ENCODE measurements at regions not wholly inside any gene's neighbourhood (a gene's known extent, or its start where the extent isn't known, plus 50 kb on each side); places are given as distances from the start of the nearest gene placed in this dataset.

GRCh38 chr2:70397186-70397585, 95.3 kb upstream of the FAM136A start:
- DNase-seq (ENCODE audit: low read depth, low spot score), result no peak

GRCh38 chr2:70396612-70397011, 94.7 kb upstream of the FAM136A start:
- no peak overlapping the region for H3K27ac ChIP-seq
- DNase-seq (ENCODE audit: low read depth, low spot score), result no peak

More at GRCh38 chr2:70397186-70397585, 95.3 kb upstream of the FAM136A start:
- no peak overlapping the region for H3K27ac ChIP-seq

- no peak for DNase-seq (ENCODE audit: low read depth, low spot score)
- H3K27ac ChIP-seq, result no peak overlapping the region
Observed at GRCh38 chr2:70393881-70394280, 92.0 kb upstream of the FAM136A start.

- no peak overlapping the region for H3K27ac ChIP-seq
- no peak for DNase-seq (ENCODE audit: low read depth, low spot score)
Observed at GRCh38 chr2:70391988-70392387, 90.1 kb upstream of the FAM136A start.

DNA sequence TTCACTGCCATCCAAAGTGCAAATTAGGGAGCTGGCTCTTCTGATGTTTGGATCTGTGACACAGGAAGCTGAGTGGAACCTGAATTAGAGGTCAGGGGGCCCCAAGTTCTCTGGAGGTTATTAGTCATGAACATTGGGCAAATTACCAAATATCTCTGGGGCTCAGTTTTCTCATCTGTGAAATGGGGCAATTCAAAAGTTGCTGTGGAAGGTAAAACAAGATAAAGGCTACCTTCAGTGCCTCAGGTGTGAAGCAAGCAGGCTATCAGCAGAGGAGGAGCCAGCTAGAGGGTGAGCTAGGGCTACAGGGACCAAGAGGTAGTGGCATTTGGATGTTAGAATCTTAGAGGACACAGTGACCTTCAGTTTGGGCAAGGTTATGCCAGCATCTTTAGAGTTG, 89.4 kb upstream of the FAM136A start:
- DNase-seq (ENCODE audit: low read depth, low spot score), result no peak
- peak overlapping the region; percentile 99 for H3K27ac ChIP-seq

- H3K27ac ChIP-seq, result peak overlapping the region; percentile 99
- DNase-seq (ENCODE audit: low read depth, low spot score), result no peak
Observed at GRCh38 chr2:70388813-70389212, 86.9 kb upstream of the FAM136A start.

GRCh38 chr2:70388128-70388527, 86.3 kb upstream of the FAM136A start:
- peak overlapping the region; percentile 99 for H3K27ac ChIP-seq
- DNase-seq (ENCODE audit: low read depth, low spot score), result peak; percentile 90

DNA sequence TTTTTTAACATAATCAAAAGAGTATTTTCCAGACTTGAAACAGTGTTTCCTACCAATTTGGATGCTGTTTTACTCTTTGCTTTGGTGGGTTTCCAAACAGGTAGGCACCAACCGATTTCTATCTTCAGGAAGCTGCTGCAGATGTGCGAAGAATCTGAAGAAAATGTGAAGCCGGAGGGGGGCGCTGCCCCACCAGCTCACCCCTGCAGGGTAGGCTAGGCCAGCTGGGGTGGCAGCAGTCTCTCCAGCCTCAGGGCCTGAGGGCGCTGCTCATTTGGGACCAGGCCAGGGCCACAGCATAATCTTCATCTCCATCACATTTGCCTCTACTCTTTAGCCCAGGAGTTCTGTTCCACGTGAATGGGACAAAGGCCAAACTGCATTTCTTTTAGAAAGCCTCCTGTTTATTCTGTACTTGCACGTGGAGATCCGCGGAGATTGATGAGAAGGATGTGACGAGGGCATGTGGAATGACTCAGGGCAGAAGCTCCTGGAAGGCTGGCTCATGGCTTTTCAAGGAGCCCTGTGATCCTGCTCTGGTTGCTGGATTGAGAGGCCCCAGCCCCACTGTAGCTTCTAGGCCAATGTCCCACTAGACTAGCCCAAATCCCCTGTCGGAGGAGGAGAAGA, 84.2 kb upstream of the FAM136A start:
- no peak for DNase-seq (ENCODE audit: low read depth, low spot score)
- H3K27ac ChIP-seq, result peak overlapping the region; percentile 99

DNA sequence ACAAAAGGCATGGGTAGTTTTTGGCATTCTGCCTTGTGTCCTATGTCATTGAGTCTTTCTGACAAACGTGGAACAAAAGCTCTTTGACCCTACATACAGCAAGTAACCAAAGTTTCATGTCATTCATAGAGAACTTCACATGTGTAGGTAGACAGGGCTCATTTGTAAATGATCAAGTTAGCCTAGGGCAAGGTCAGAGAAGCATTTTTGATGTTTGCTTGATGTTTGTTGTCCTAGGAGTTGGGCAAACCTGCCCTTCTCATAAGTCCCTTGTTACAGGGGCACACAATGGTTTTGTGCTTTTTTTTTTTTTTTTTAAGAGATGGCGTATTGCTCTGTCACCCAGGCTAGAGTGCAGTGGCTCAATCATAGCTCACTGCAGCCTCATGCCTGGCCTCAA, 83.3 kb upstream of the FAM136A start:
- H3K27ac ChIP-seq, result peak overlapping the region; percentile 99
- no peak for DNase-seq (ENCODE audit: low read depth, low spot score)

- H3K27ac ChIP-seq, result peak overlapping the region; percentile 100
- peak; percentile 97 for DNase-seq (ENCODE audit: low read depth, low spot score)
Observed at GRCh38 chr2:70381821-70382220, 80.0 kb upstream of the FAM136A start.

DNA sequence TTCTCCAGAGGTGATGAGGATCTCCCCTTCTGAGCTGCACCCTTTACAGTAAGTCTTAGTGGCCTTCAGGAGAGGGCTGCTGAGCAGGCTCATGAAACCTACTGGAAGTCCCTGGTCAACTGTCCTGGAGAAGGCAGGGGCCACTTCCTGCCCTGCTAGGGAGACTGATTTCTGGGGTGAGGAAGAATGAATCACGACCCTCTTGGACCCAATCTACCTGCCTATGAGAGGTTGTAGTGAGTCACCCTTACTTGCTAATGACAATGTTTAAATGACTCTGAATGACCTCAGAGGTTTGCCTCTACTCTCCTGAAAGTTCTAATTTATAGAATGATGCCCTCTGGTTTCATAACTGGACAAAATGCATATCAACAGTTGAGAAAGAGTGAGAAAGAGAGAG, 79.4 kb upstream of the FAM136A start:
- peak overlapping the region; percentile 100 for H3K27ac ChIP-seq
- peak; percentile 77 for DNase-seq (ENCODE audit: low read depth, low spot score)

DNA sequence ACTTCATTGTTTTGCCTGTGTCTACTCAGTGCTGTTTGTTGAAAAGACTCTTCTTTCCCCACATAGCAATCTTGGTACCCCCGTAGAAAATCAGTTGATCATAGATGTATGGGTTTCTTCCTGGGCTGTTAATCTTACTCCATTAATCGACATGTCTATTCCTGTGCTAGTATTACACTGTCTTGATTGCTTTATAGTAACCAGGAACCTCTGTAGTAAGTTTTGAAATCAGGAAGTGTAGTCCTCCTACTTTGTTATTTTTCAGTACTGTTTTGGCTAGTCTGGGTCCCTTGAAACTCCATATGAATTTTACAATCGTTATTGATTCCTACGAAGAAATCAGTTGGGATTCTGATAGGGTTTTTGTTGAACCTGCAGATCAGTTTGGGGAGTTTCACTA, 78.8 kb upstream of the FAM136A start:
- DNase-seq (ENCODE audit: low read depth, low spot score), result no peak
- H3K27ac ChIP-seq, result peak overlapping the region; percentile 100

GRCh38 chr2:70374616-70375015, 72.7 kb upstream of the FAM136A start:
- H3K27ac ChIP-seq, result no peak overlapping the region
- no peak for DNase-seq (ENCODE audit: low read depth, low spot score)

DNA sequence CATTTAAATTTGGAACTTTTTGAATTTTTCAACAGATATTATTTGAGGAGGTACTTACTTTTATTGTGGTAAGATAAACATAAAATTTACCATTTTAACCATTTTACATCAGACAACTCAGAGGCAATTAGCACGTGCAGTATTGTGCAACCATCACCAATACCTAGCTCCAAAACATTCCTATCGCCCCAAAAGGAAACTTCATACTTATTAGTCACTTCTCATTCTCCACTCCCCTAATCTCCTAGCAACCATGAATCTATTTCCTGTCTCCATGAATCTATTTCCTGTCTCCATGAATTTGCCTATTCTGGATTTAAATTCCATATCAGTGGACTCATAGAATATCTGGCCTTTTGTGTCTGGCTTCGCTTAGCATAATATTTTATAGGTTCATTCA, 69.9 kb upstream of the FAM136A start:
- peak; percentile 85 for DNase-seq (ENCODE audit: low read depth, low spot score)
- H3K27ac ChIP-seq, result peak overlapping the region; percentile 98

- H3K27ac ChIP-seq, result peak overlapping the region; percentile 98
- DNase-seq (ENCODE audit: low read depth, low spot score), result no peak
Observed at GRCh38 chr2:70369082-70369481, 67.2 kb upstream of the FAM136A start.

DNA sequence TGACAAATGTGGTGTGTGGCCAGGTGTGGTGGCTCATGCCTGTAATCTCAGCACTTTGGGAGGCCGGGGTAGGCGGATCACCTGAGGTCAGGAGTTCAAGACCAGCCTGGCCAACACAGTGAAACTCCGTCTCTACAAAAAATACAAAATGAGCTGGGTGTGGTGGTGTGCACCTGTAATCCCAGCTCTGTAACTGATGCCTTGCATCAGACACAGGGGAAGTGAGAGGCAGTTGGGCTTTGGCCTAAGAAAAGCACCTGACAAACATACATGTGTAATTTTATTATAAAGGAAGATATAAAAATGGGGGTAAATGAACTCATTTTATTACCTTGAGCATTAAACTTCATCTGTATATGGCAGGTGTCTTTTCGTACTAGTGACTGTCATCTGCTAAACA, 66.7 kb upstream of the FAM136A start:
- no peak for DNase-seq (ENCODE audit: low read depth, low spot score)
- peak overlapping the region; percentile 98 for H3K27ac ChIP-seq

GRCh38 chr2:70367722-70368323, 66.0 kb upstream of the FAM136A start:
- peak overlapping the region; percentile 98 for H3K27ac ChIP-seq
- DNase-seq (ENCODE audit: low read depth, low spot score), result no peak

DNA sequence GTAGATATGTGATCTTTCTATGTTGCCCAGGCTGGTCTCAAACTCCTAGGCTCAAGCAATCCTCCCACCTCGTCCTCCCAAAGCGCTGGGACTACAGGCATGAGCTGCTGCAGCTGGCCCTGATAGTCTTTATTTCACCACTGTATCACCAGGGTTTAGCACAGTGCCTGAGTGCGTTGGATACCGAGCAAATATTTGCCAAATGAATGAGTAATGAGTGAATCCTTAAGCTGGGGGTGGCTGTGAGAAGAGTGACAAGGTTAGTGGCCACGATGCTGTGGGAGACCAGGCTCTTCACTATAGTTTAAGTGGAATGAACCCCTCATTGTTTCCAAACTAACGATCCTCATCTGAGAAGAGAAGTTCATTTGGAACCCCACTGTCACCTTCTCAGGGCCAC, 60.8 kb upstream of the FAM136A start:
- no peak for DNase-seq (ENCODE audit: low read depth, low spot score)

DNA sequence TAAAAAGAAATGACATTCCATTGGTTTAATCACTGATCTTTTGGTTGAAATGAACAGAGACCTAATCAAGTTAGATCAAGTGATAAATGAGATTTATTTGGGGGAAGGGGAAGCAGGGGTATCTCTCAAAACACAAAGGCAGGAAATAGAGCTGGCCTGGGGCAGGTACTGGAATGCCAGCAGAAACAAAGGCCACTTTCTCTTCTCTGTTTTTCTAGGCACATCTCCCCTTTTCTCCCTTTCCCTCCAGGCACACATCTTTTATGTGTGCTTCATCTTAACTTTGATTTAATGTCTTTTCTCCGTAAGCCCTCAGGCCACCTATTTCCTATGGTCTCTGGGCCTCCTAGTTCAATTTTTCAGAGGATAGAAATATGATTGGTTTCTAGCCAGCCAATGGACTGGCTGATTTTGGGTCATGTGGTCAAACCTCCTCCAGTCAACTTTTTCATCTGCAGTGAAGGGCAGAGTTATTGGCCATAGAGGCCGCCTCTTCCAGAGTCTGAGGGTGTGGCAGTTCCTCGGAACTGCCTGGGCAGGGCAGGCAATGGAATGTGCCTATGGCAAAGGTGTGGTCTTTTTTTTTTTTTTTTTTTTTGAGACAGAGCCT, 58.9 kb upstream of the FAM136A start:
- H3K27ac ChIP-seq, result peak overlapping the region; percentile 51
- no peak for DNase-seq (ENCODE audit: low read depth, low spot score)

More for the DNA sequence above, 60.8 kb upstream of the FAM136A start:
- peak overlapping the region; percentile 31 for H3K27ac ChIP-seq

DNA sequence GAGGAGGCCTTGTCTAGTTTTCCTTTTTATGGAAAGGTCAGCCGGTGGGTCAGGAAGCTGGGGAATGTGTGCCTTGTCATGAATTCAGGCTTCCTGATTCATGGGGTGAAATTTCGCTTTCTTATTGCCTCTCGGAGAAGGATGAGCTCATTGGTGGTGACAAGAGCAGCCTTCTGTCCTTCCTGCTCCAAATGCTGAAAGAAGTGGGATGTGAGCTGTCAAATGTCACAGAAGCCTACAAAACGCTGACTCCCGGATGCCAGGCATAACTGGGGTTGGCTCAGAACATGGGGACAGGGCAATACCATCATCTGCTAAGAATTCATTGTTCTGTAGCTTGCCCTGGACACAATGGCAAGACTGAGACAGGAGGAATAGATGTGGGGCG, 55.8 kb upstream of the FAM136A start:
- DNase-seq (ENCODE audit: low read depth, low spot score), result no peak
- H3K27ac ChIP-seq, result peak overlapping the region; percentile 73

DNA sequence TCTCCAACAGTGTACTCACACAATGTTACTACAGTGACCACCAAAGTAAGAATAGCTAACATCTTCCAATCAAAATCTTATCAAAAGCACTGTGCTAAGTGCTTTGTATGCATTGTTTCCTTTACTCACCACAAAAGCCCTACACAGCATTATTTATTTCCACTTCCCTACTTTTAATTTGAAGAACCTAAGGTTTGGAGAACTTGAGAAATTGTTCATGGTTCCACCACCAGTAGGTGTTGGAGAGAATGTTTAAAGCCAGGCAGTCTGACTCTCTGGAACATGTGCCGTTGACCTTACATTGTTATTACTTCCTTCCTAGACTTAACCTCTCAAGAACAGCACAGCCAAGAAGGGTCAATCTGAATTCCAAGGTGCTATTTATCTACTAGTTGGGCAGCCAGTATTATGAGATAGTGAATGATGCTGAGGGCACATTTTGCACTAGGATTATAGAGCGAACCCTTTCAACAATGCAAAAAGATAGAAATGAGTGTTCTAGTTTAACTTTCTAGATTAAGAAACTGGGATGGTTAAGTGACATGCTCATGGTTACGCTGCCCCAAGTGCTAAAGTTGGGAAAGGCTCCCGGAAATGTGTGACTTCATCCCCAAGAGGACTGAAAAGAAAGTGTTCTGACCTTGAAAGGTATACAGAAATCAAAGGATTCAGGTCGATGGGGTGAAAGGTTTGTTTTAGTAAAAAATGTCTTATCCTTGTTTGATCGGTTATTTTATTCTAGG, 55.2 kb upstream of the FAM136A start:
- DNase-seq (ENCODE audit: low read depth, low spot score), result no peak
- peak overlapping the region; percentile 73 for H3K27ac ChIP-seq
